Brain microvascular endothelial cell (primary cell): ENCODE measurements at regions not wholly inside any gene's neighbourhood (a gene's known extent, or its start where the extent isn't known, plus 50 kb on each side); places are given as distances from the start of the nearest gene placed in this dataset.

Experiments
- DNase-seq: peaks from one replicate; pipeline ENCODE4 v3.0.0-alpha.2; 2020
- H3K27ac ChIP-seq: fragments of 250-450 bp; sonication (Bioruptor Pico); 2 replicates; pipeline ENCODE4 v1.5.1; 2020; ENCODE audit warnings: mild to moderate bottlenecking, moderate library complexity
- H3K27me3 ChIP-seq: fragments of 250-450 bp; sonication (Bioruptor Pico); replicated peaks from 2 replicates; pipeline ENCODE4 v1.5.1; 2020; ENCODE audit warnings: mild to moderate bottlenecking
- H3K36me3 ChIP-seq: fragments of 250-450 bp; sonication (Bioruptor Pico); replicated peaks from 2 replicates; pipeline ENCODE4 v1.5.1; 2020; ENCODE audit warnings: mild to moderate bottlenecking
- H3K4me3 ChIP-seq: 2 replicates; pipeline ENCODE4 v1.5.1; 2011; ENCODE audit warnings: low read depth, mild to moderate bottlenecking, control low read depth, low read length, moderate library complexity
- in situ Hi-C: cut with HindIII; loops from 2 replicates; pipeline ENCODE4 v1.10.0; 2017; ENCODE audit warnings: low sequenced_read_pairs, low pct_ligation_motif_present
- TF ChIP-seq, protein P1 (sequence below): IDR thresholded peaks from 2 replicates; pipeline ENCODE4 v1.5.1; 2011; ENCODE audit warnings: low read depth, mild to moderate bottlenecking, moderate library complexity, low read length, control low read depth, inconsistent platforms; ENCODE audit errors: missing control alignments

DNA sequence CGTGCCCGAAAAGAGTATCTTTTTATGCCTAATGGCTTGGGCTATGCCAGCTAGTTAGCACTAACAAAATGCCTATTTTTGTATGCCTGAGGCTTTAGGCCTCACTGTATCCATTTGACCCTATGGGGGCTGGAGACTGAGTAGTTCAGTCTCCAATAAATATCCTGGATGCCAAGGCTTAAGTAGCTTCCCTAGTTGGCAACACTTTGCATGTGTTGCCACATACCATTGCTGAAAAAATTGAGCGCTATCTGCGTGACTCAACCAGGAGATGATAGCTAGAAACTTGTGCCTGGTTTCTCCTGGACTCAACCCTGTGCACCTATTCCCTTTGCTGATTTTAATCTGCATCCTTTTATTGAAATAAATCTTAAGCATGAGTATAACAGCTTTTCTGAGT, 58.4 kb upstream of the ATP2C1 start:
- no peak for DNase-seq
- in situ Hi-C loops: no loop called here
- H3K36me3 ChIP-seq: no peaks in the 10 kb centered on the region
- TF ChIP-seq, protein P1, sequence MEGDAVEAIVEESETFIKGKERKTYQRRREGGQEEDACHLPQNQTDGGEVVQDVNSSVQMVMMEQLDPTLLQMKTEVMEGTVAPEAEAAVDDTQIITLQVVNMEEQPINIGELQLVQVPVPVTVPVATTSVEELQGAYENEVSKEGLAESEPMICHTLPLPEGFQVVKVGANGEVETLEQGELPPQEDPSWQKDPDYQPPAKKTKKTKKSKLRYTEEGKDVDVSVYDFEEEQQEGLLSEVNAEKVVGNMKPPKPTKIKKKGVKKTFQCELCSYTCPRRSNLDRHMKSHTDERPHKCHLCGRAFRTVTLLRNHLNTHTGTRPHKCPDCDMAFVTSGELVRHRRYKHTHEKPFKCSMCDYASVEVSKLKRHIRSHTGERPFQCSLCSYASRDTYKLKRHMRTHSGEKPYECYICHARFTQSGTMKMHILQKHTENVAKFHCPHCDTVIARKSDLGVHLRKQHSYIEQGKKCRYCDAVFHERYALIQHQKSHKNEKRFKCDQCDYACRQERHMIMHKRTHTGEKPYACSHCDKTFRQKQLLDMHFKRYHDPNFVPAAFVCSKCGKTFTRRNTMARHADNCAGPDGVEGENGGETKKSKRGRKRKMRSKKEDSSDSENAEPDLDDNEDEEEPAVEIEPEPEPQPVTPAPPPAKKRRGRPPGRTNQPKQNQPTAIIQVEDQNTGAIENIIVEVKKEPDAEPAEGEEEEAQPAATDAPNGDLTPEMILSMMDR: no peak
- H3K27me3 ChIP-seq: no peaks in the 10 kb centered on the region
- H3K27ac ChIP-seq: no peak overlapping the region
- H3K4me3 ChIP-seq: no peak overlapping the region

GRCh38 chr3:130838898-130839600, 54.8 kb upstream of the ATP2C1 start:
- no peak overlapping the region for H3K4me3 ChIP-seq
- H3K27me3 ChIP-seq: no peaks in the 10 kb centered on the region
- no peak overlapping the region for H3K27ac ChIP-seq
- in situ Hi-C loops: no loop called here
- DNase-seq: no peak
- no peaks in the 10 kb centered on the region for H3K36me3 ChIP-seq
- TF ChIP-seq, protein P1: no peak

DNA sequence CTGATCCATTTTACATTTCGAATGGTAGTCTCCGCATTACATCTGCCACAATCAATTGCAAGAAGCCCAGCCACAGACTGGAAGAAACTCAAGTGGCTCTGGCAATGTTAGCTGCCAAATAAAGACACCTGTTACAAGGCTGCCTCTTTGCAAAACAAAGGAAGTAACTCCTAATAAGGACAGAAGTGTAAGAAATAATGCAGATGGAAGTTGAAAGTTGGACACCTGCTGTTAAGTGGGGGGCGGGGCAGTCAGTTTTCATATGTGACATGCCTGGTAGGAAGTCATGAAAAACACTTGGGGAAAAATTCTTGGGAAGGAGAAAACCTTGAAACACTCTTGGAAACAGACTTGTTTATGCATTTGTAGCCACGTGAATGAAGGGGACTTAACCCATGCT, 54.1 kb upstream of the ATP2C1 start:
- DNase-seq: no peak
- no peaks in the 10 kb centered on the region for H3K36me3 ChIP-seq
- H3K27me3 ChIP-seq: no peaks in the 10 kb centered on the region
- H3K4me3 ChIP-seq: no peak overlapping the region
- in situ Hi-C loops: no loop called here
- TF ChIP-seq, protein P1: no peak
- H3K27ac ChIP-seq: no peak overlapping the region

DNA sequence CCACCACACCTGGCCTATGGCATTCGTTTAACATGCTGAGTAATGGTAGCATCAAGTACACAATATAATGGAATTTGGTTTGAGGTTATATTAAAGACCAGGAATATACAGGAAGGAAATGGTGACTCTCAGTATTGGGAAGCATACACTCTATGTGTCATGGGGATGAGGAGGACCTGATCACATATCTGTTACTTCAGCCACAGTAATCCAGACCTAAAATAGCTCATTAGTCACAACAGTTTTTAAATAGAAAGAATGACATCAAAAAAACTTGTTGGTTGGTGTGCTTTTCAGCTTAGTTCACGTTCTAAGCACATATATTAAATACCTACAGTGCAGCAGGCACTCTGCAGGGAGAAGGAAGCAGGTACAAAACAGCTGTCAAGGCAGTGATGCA, 52.5 kb upstream of the ATP2C1 start:
- in situ Hi-C loops: no loop called here
- DNase-seq: no peak
- Histone ChIP-seq H3K27ac (no peak overlapping the region), H3K4me3 (no peak overlapping the region), H3K27me3 (no peaks in the 10 kb centered on the region), H3K36me3 (no peaks in the 10 kb centered on the region)
- TF ChIP-seq, protein P1: no peak

DNA sequence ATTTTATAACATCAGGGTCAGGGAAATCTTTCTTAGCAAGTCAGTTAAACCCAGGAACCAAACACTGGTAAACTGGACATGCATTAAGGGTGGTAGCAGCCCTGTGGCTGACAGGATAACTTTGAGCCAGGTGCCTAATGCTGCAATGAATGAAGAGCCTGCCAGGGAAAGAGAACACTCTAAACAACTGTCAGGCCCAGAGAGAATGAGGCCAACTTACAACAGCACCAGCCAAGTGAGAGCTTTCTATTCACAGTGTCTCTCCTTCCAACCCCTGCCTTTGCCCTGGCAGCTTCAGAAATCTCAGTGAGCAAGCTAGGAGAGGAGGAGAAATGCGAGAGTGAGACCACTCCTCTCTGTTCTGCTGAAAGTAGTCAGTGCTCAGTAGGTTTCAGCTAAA, 50.4 kb upstream of the ATP2C1 start:
- H3K27me3 ChIP-seq: no peaks in the 10 kb centered on the region
- in situ Hi-C loops: no loop called here

More for the DNA sequence above, 50.4 kb upstream of the ATP2C1 start:
- Histone ChIP-seq H3K4me3 (no peak overlapping the region), H3K36me3 (no peaks in the 10 kb centered on the region), H3K27ac (no peak overlapping the region)
- TF ChIP-seq, protein P1: no peak
- DNase-seq: no peak
